Muscle of leg (tissue), 3 donors: ENCODE measurements at regions not wholly inside any gene's neighbourhood (a gene's known extent, or its start where the extent isn't known, plus 50 kb on each side); places are given as distances from the start of the nearest gene placed in this dataset.
A peak's percentile ranks its signal among the peaks of the same experiment; 100 is the strongest.

Source experiments
- DNase-seq: peaks from one replicate; pipeline ENCODE4 v3.0.0; 2013
- H3K27ac ChIP-seq: one replicate; pipeline ENCODE4 v1.5.1; 2013; ENCODE audit warnings: mild to moderate bottlenecking, low read length, control low read depth
- H3K27me3 ChIP-seq: one replicate; pipeline ENCODE4 v1.6.1; 2013; ENCODE audit warnings: low read length; ENCODE audit not compliant: control insufficient read depth, insufficient read depth
- H3K36me3 ChIP-seq: one replicate; pipeline ENCODE4 v1.6.1; 2013; ENCODE audit warnings: low read length; ENCODE audit not compliant: control insufficient read depth, insufficient read depth
- H3K4me1 ChIP-seq: one replicate; pipeline ENCODE4 v1.6.1; 2013; ENCODE audit warnings: low read length; ENCODE audit not compliant: control insufficient read depth, insufficient read depth
- H3K4me3 ChIP-seq: one replicate; pipeline ENCODE4 v1.5.1; 2013; ENCODE audit warnings: low read length, control low read depth
- H3K9me3 ChIP-seq: replicated peaks from 2 replicates; pipeline ENCODE4 v1.6.1; 2013; ENCODE audit warnings: low read depth, low read length; ENCODE audit not compliant: control insufficient read depth
- WGBS: methylation state at CpG from one replicate; pipeline ENCODE4 v1.1.5; 2013; ENCODE audit warnings: missing lambda C conversion rate; ENCODE audit not compliant: insufficient coverage; 5-methylcytosine and 5-hydroxymethylcytosine counted together

DNA sequence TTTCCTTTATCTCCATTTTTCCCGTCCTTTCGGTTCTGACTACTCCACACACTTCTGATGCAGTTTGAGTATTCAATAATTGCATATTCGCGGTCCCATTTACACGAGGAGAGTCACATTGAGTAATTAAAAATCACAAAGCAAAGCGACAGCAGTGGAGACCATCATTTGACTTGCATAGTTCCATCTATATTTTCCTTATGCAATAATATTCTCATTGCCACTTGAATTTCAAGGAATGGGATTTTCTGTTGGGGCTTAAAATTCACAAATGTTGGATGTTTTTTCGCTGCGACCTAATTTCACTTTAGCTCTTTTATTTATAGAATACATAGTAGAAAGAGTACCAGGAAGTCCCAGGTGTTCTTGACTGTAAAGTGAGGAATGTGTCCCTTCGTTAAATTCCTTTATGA, 186.8 kb downstream of the ZEB2 start:
- DNase-seq = no peak
- Histone ChIP-seq H3K27me3 (no peaks in the 10 kb centered on the region), H3K4me1 (peaks cover 6% of the 10 kb centered on the region), H3K9me3 (no peaks in the 10 kb centered on the region), H3K27ac (peak overlapping the region; percentile 95), H3K36me3 (no peaks in the 10 kb centered on the region), H3K4me3 (peak overlapping the region; percentile 68)
- WGBS = 23% methylated on average over 3 of the region's 9 CpGs

DNA sequence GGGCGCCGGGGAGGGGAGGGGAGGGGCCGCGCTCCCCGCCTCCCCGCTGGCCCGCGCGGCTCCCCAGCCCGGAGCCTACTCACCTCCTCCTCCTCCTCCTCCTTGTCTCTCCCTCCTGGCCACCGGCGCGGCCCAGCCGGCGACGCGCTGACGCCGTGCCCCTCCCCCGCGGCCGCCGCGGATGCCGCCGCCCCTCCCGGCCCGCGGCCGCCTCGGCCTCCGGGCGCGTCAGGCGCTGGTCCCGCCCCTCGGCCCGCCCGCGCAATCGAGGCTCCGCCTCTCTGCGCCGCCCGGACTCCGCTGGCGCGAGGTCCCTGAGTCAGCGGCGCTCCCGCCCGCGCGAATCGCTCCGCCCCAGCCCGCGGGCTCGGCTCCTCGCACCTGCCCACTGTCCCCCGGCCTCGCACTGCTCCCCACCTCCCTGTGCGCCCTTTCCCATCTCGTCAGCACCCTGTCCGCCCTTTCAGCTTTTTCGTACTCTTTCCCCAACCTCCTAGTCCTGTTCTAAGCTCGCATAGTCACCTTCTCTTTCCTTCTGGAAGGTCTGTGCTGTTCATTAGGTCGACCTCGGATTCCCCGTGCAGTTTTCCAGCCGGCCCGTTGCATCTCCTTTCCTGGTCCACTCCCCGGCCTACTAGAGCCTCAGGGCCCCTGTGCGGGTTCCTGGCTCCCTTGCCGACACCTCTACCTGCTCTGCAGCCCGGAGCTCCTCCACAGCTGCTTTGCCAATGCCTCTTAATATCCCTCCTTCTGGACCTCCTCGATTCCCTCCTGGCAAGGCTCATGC, 187.4 kb downstream of the ZEB2 start:
- Histone ChIP-seq H3K4me3 (peak overlapping the region; percentile 90), H3K36me3 (no peaks in the 10 kb centered on the region), H3K27ac (peak overlapping the region; percentile 95), H3K4me1 (peaks cover 9% of the 10 kb centered on the region), H3K27me3 (no peaks in the 10 kb centered on the region), H3K9me3 (no peaks in the 10 kb centered on the region)
- DNase-seq = peak; percentile 97
- 1% methylated on average over 68 of the region's 77 CpGs for WGBS

DNA sequence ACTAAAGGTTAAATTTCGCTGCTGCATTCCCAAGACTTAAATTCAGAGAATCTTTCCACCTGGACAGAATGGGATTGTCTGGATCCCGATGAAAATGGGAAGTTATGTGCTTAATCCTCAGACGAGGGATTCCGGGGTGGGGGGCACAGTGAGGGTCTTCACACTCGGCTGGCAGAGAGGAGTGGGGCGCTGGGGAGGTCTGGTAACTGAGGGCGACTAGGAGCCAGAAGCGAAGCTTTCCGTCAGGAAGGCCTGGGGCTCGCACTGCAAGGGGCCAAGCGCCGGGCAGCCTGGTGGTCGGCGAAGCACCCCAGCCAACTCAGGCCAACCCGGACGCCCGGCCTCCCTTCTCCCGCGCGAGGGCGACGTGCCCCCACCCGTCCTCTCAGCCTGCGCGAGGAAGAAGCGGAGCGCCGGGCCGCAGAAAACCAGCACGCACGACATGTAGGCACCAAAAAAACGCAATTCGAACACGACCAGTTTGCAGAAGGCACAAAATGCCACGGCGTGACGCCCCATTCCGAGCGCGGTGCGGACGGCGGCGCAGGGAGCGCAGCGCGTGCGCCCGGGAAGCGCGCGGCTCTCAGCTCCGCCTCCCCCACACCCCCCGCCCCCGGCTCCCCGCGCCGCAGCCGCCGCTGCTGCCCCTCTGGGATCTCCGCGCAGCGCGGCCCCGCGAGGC, 188.1 kb downstream of the ZEB2 start:
- no peaks in the 10 kb centered on the region for H3K9me3 ChIP-seq
- H3K4me3 ChIP-seq = peak overlapping the region; percentile 90
- DNase-seq = no peak

DNA sequence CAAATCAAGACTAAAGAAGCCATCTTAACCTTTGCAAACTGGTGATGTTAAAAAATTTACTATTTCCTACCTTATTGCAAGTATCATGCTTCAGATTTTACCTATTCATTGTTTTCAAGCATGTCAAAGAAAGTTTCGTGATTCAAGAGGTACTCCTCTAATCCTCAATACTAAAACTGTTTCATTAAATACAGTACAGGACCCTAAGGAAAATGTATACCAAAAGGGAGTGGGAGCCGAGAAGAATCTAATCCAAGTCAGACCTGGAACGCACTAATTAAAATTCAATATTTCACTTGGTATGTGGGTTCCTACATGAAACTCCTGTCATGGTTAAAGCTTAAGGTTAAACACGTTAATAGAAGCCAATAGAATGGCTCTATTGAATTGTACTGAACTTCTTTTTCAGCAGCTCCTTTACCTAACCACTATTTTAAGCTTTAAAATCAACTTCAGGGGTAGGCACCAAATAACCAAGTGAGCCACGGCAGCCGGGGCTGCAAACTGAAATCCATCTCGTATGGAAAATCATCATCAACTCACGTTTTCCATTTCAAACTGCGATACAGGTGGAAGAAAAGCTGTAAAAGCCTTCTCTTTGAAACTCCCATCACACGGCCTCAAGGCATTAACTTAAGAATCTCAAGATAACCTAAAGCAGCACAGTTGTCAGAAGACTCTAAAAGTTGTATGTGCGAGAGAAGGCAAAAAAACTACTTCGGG, 188.8 kb downstream of the ZEB2 start:
- H3K4me1 ChIP-seq = peaks cover 11% of the 10 kb centered on the region
- H3K27me3 ChIP-seq = no peaks in the 10 kb centered on the region
- H3K9me3 ChIP-seq = no peaks in the 10 kb centered on the region
- H3K4me3 ChIP-seq = peak overlapping the region; percentile 90
- H3K27ac ChIP-seq = peak overlapping the region; percentile 95
- peak; percentile 49 for DNase-seq
- peaks cover 2% of the 10 kb centered on the region for H3K36me3 ChIP-seq
- 0% methylated on average over 1 of the region's 12 CpGs for WGBS

More for the DNA sequence above, 188.1 kb downstream of the ZEB2 start:
- Histone ChIP-seq H3K36me3 (peaks cover 2% of the 10 kb centered on the region), H3K27ac (peak overlapping the region; percentile 95), H3K4me1 (peaks cover 11% of the 10 kb centered on the region), H3K27me3 (no peaks in the 10 kb centered on the region)
- 0% methylated on average over 39 of the region's 66 CpGs for WGBS

DNA sequence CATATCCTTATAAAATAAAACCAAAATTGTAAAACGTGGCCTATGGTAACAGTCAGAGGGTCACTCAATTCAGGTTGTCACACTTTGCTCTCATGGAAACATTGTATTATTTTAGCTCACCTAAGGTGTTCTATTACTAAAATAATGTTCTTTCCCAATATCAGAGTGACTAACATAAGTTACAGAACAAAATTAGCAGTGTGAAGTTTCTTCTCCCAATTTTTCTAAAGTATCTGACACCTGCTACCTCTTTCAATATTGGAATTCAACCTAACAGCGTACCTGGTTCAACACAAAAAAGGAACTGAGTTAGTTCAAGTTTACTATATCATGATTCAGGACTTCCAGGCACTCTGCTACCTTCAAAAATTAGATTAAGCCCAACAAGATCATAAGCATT, 190.4 kb downstream of the ZEB2 start:
- H3K4me1 ChIP-seq = peaks cover 11% of the 10 kb centered on the region
- H3K9me3 ChIP-seq = no peaks in the 10 kb centered on the region
- H3K36me3 ChIP-seq = peaks cover 2% of the 10 kb centered on the region
- no peak for DNase-seq
- no CpG with 5 or more reads among the region's 2 CpGs for WGBS
- no peak overlapping the region for H3K4me3 ChIP-seq
- no peaks in the 10 kb centered on the region for H3K27me3 ChIP-seq
- no peak overlapping the region for H3K27ac ChIP-seq

DNA sequence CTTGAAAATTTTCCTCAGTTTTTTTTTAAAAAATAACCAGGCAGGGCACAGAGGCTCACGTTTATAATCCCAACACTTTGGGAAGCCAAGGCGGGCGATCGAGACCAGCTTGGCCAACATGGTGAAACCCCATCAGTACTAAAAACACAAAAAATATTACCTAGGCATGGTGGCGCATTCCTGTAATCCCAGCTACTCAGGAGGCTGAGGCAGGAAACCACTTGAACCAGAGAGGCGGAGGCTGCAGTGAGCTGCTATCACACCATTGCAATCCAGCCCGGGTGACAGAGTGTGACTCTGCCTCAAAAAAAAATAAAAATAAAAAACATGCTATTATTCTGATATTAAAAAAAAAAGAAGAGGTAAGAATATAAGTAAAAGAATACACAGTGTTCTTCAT, 191.0 kb downstream of the ZEB2 start:
- H3K27me3 ChIP-seq = no peaks in the 10 kb centered on the region
- no peak overlapping the region for H3K4me3 ChIP-seq
- H3K27ac ChIP-seq = no peak overlapping the region
- H3K36me3 ChIP-seq = peaks cover 2% of the 10 kb centered on the region
- DNase-seq = no peak
- no peaks in the 10 kb centered on the region for H3K9me3 ChIP-seq
- WGBS = 93% methylated on average over 4 of the region's 7 CpGs
- H3K4me1 ChIP-seq = peaks cover 11% of the 10 kb centered on the region

DNA sequence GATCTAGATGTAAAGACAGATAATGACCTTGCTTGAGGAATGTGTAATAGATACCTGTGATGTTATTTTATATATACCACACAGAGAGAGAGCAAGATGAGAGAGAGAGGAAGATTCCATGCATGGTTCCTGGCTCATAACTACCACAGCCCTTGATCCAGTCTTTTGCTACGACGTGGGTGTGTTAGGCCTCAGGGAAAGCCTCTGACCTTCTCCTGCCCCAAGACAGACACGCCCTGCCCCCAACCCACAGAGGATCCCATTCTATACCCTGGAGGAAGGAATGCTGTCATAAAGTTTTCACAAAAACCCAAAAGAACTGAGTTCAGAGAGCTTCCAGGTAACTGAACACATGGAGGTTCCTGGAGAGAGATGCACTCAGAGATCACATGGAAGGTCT, 193.1 kb downstream of the ZEB2 start:
- Histone ChIP-seq H3K4me1 (peaks cover 5% of the 10 kb centered on the region), H3K9me3 (peaks cover 8% of the 10 kb centered on the region), H3K36me3 (peaks cover 2% of the 10 kb centered on the region), H3K4me3 (no peak overlapping the region), H3K27me3 (no peaks in the 10 kb centered on the region), H3K27ac (no peak overlapping the region)
- no CpG with 5 or more reads among the region's 3 CpGs for WGBS
- DNase-seq = no peak

DNA sequence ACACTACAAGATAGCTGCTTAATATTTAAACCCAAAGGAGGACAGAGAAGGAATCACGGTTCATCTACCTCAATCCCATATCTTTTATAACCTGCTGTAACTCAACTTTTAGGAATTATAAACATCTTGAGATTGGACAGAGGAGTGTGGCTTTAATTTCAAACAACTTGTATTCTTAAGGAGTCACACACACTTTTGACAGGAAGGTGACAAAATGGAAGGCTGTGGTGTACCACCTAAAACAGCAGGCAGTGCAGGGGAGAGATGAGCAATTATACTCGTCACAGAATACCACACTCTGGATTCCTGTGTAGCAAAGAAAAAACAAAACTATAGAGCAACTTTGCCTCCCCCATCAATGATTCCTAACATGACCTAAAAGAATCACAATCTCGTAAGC, 194.8 kb downstream of the ZEB2 start:
- no peak overlapping the region for H3K4me3 ChIP-seq
- H3K4me1 ChIP-seq = peaks cover 7% of the 10 kb centered on the region
- no CpG with 5 or more reads among the region's 3 CpGs for WGBS
- peaks cover 8% of the 10 kb centered on the region for H3K9me3 ChIP-seq
- peaks cover 2% of the 10 kb centered on the region for H3K36me3 ChIP-seq
- no peaks in the 10 kb centered on the region for H3K27me3 ChIP-seq
- no peak for DNase-seq
- H3K27ac ChIP-seq = no peak overlapping the region

DNA sequence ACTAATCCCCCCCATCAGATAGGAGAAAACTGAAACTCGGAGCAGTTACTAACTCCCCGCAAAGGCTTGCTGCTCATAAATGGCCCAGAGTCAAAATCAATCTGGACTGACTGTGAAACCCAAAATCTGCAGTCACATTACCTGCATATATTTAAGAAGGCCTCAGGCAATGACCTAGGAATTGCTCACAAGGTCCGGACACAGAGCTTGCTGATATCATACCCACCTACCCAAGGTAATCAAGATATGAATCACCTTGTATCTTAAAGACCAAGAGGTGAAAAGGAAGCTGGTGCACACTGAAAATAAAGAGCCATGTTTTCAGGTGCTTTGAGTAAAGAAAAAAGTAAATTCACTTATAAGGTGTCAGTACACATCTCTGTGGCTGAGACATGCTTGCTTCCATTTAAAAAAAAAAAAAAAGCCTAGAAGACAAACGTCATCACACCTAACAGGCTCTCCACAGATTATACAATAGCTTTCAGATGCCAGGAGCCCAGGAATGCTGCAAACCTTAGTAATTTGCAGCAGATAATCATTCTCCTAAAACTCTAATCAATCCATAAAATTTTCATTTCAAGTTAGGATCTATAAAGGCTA, 195.4 kb downstream of the ZEB2 start:
- Histone ChIP-seq H3K4me1 (peaks cover 7% of the 10 kb centered on the region), H3K4me3 (no peak overlapping the region), H3K27me3 (no peaks in the 10 kb centered on the region), H3K9me3 (peaks cover 8% of the 10 kb centered on the region), H3K36me3 (peaks cover 2% of the 10 kb centered on the region), H3K27ac (no peak overlapping the region)
- no peak for DNase-seq
- 89% methylated on average over 3 of the region's 4 CpGs for WGBS

DNA sequence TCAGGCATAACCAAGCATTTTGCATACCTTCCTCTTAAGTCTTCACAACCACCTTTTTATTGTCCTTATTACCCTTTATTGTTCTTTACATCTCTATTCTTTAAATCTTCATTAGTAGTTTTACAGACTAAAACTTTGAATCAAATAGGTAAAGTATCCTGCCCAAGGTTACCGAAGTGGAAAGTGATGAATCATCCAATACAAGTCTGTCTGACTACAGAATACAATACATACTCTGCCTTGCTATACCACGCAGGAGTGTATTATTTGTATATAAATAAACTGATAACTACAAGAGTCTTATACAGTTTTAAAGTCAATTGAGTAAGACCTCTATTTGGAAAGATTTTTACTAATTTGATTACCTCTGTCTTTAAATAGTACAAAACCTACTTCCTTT, 196.0 kb downstream of the ZEB2 start:
- no peak for DNase-seq
- Histone ChIP-seq H3K9me3 (peaks cover 8% of the 10 kb centered on the region), H3K27ac (no peak overlapping the region), H3K36me3 (peaks cover 2% of the 10 kb centered on the region), H3K27me3 (no peaks in the 10 kb centered on the region), H3K4me1 (peaks cover 7% of the 10 kb centered on the region), H3K4me3 (no peak overlapping the region)
- no CpG with 5 or more reads among the region's 2 CpGs for WGBS
